NCI-H1105 (cell line): ENCODE measurements at regions not wholly inside any gene's neighbourhood (a gene's known extent, or its start where the extent isn't known, plus 50 kb on each side); places are given as distances from the start of the nearest gene placed in this dataset.

ENCODE experiments used
- DNase-seq: peaks from one replicate; lab custom pipeline; 2025; lab: John Stamatoyannopoulos, UW

GRCh38 chr3:59338934-59339333, 289.1 kb upstream of the CFAP20DC start:
- no peak for DNase-seq

GRCh38 chr3:59335338-59335737, 285.5 kb upstream of the CFAP20DC start:
- no peak for DNase-seq

GRCh38 chr3:59334585-59334984, 284.8 kb upstream of the CFAP20DC start:
- no peak for DNase-seq

DNA sequence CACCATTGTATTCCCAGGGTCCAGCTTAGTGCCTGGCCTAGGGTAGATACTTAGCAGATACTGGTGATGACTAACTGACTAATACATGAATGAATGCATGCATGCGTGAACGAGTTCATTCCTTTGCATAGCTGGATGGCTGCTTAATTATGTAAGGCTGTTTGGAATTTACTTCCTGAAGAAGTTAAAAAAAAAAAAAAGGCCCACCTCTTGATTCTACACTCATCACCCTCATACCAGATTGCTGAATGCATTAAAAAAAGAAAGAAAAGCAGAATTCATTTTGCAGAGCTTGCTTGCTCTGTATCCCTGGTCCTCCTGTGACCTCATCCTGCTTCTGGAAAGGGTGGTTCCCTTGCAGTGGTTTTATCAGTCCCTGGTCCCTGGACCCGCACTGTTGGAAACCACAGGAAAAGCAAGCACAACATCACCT, 277.6 kb upstream of the CFAP20DC start:
- no peak for DNase-seq

DNA sequence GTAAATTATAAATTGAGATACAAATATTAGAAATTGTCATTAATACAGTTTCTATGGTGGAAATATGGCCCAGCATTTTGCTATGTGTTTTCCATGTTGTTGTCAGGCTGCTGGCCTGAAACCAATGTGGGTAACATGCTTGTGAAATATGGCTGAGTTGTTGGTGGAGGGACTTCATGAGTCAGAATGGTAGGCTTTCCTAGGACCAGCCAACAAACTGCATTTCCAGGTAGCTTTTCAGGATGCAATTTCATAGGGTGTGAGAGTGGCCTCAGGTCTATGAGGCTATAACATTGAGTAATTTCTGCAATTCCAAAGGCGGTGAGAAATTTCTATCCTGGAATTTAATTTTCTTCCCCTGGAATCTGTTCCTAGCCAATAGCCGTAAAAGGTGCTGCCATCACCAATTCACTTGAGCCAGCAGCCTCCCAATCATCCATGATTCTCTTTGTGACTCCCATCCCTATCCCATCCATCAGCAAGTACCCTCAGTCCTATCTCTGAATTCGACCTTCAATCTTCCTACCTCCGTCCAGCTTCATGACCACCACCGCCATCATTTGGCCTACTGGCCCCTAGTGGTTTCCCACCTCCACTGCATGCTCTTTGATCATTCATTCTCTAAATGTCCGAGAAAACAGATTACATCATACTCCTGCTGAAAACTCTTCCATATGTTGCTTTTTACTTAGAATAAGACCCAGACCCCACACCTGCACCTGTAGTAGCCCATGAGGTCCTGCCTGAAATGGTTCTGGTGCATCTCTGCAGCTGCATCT, 276.6 kb upstream of the CFAP20DC start:
- no peak for DNase-seq

DNA sequence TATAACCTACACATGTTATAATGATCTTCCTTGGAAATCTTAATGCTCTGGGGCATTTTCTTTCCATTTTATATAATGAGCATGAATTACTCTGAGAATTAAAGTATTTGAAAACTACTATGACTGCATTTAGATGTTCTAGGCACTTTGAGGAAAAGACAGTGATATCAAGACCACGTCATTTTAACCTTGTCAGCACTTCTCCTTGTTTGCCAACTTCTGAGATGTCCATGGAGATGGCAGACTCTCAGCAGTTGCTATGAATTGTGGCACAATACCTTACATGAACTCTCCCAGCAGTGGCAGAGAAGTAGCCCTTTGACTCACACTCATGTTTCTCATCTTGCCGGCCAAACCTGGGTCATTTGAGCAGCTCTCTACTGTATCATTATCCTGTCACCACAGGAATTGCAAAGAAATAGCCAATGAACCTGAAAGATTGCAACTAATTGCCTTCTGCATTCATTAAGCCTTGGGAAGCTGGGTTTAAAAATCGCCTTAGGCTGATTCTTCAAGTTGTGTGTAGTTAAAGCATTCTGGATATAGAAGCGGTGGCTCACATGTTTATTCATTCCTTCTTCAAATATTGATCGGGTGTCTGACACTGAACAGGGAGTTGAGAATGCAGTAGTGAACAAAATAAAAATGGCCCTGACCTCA, 272.2 kb upstream of the CFAP20DC start:
- DNase-seq = no peak

DNA sequence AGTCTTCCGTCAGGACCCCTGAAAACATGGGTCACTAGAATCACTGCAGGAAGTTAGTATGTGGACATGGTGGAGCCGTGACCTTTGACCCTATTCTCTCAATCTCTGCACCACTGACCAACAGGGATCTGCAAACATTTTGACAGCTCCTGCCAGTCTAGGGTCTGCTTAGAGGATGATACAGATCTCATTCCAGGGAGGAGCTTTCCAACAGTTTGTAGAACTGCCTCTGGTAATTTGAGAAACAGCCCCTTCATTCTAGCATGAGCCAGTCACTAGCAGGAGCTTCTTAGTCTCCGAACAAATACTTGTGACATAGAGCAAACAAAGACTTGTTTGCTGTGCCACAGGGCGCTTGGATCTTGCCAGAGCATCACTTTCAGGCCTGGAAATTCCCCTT, 270.3 kb upstream of the CFAP20DC start:
- DNase-seq = no peak

DNA sequence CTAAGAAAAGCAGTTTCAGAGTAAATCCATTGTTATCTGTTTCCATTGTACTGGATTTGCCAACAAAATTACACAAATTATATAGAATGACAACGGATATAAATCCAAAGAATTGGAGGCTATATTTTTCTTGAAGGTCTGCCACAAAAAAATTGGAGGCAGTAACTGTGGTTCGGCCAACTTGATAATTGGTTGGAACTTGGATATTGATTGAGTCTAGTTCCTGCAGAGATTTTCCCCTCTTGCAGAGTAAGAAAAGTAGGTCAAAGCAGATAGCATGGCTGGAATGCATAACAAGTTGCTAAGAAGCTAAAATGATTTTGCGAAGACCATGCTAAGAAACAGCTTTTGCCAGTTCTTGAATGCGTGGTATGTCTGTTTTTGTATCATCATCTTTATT, 269.6 kb upstream of the CFAP20DC start:
- DNase-seq = no peak

GRCh38 chr3:59318881-59319280, 269.1 kb upstream of the CFAP20DC start:
- DNase-seq = no peak

GRCh38 chr3:59317386-59317785, 267.6 kb upstream of the CFAP20DC start:
- no peak for DNase-seq

DNA sequence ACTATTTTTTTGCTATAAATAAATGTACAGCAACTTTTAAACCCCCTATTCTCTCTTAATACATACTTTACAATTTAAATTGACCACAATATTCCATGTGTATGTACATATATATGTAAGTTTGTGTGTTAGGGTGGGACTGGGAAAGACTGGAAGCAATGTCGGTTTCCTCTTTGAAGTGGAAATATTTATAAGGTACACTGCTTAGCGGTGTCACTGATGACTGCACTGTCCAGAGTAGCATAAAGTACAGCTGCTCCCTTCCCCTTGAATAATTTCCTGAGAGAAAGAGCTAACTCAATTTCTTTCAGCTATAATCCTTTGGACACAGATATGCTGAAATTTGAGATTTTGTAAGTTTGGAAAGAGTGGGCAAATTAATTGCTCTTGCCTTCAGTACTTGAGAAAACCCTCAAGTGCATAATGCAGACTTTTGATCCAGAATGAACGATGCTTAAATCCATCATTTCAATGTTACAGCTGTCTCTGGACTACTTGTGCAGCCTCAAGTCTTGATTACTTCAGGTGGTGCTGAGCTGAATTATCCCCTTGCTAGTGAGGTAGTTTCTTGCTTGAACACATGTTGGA, 267.0 kb upstream of the CFAP20DC start:
- DNase-seq = no peak

DNA sequence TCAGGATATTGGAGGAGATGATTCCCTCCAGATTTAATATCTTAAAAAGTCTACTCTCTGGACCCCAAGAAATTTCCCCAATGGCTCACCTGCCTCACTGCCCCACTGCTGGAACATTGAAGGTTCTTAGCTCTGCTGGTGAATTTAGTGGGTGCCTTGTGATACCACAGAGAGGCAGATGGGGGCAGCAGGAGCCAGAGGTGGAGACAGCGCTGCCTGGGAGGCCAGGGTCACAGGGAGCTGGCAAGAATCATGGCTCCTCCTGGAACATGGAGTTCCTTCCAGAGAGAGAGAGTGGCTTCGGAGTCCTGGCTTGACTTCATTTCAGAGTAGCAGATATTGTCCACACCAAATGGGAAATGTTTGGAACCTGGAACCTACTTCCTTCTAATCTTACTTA, 263.5 kb upstream of the CFAP20DC start:
- no peak for DNase-seq

- DNase-seq = no peak
Measured at GRCh38 chr3:59311231-59311630, 261.4 kb upstream of the CFAP20DC start.

- DNase-seq = no peak
Measured at GRCh38 chr3:59310736-59311135, 260.9 kb upstream of the CFAP20DC start.

- DNase-seq = no peak
Measured at GRCh38 chr3:59308684-59309083, 258.9 kb upstream of the CFAP20DC start.

- DNase-seq = no peak
Measured at GRCh38 chr3:59308001-59308400, 258.2 kb upstream of the CFAP20DC start.

- DNase-seq = no peak
Measured at GRCh38 chr3:59306436-59306835, 256.6 kb upstream of the CFAP20DC start.

GRCh38 chr3:59304296-59304695, 254.5 kb upstream of the CFAP20DC start:
- DNase-seq = no peak

GRCh38 chr3:59303452-59303851, 253.6 kb upstream of the CFAP20DC start:
- no peak for DNase-seq

DNA sequence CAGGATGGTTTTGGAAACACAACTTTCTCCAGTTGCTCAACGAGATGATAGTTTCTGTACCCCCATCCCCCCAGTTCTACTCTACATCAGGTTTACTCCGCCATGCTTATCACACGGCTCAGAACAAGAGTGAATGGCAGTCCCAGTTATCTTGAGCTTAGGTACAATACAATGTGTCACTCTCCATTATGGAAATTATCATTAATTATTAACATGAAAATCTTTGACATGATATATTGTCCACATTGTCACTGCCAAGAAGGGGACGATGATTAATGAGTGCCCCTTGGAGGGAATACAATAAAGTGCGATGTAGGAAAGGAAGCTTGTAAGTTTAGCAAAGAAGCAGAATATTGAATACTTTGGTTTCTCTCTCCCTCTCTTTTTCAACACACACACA, 252.6 kb upstream of the CFAP20DC start:
- no peak for DNase-seq

GRCh38 chr3:59300733-59301132, 250.9 kb upstream of the CFAP20DC start:
- no peak for DNase-seq

GRCh38 chr3:59299561-59299960, 249.7 kb upstream of the CFAP20DC start:
- no peak for DNase-seq

- no peak for DNase-seq
Measured at GRCh38 chr3:59290358-59290757, 240.5 kb upstream of the CFAP20DC start.
